SU-DHL-6 (cell line): ENCODE measurements at regions not wholly inside any gene's neighbourhood (a gene's known extent, or its start where the extent isn't known, plus 50 kb on each side); places are given as distances from the start of the nearest gene placed in this dataset.

Experiments
- CTCF ChIP-seq: fragments of 200-600 bp; sonication (generic); IDR thresholded peaks from one replicate; pipeline ENCODE4 v1.5.1; 2017; ENCODE audit warnings: antibody characterized with exemption, mild to moderate bottlenecking, low read length, moderate library complexity; ENCODE audit not compliant: insufficient read depth, poor library complexity, severe bottlenecking
- EZH2phosphoT487 ChIP-seq: fragments of 200-600 bp; sonication (generic), shearing (Covaris generic); conservative IDR thresholded peaks from 2 replicates; pipeline ENCODE4 v1.6.1; 2018; ENCODE audit warnings: mild to moderate bottlenecking, antibody characterized with exemption, low read length, moderate library complexity, mixed read lengths

- TF ChIP-seq CTCF (no peak), EZH2phosphoT487 (no peak)
These were observed 626.0 kb downstream of the ACTR3B start for GRCh38 chr7:153385502-153385901.
